ENCODE measurements at regions not wholly inside any gene's neighbourhood (a gene's known extent, or its start where the extent isn't known, plus 50 kb on each side); places are given as distances from the start of the nearest gene placed in this dataset.

DNA sequence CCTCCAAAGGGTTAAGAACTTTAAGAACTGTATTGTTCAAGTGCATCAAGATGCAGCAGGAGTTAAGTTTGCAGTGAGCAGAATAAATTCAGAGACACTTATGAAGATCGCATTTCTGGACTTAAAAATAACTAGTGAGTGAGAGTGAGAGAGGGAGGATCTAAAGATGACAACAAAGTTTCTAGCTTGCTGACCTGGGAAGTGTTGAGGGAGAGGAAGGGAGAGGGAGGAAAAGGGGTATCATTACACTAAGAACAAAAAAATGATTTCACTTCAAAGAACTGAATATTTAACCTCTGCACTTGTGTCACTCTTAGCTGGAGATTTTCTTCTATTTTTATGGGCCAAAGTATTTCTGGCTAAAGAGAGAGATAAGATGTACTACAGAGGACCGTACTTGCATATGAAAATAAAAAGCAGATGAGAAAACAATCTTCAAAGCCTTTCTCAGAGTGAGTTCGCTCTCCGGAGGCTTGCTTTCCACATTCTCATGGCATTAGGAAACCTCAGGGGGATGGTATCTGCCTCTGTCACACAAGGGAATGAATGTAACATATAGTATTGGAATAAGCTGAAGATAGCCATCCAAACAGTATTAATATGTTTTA lies 91.4 kb upstream of the TJP1 start:
- DNase-seq: no peak

DNA sequence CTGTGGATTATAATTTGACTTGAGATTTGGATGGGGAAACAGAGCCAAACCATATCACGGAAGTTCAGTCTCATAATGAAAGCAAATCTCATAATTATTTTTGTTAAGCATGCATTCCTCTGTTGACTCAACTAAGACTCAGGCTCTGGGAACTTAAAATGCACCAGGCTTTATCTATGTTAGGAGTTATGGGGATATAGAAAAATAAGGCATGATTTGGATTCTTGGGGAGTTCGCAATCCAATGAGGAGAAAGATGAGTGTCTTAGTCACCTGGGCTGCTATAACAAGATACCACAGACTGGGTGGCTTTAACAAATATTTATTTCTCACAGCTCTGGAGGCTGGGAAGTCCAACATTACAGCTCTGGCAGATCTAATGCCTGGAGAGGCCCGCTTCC lies 89.4 kb upstream of the TJP1 start:
- DNase-seq: no peak

DNA sequence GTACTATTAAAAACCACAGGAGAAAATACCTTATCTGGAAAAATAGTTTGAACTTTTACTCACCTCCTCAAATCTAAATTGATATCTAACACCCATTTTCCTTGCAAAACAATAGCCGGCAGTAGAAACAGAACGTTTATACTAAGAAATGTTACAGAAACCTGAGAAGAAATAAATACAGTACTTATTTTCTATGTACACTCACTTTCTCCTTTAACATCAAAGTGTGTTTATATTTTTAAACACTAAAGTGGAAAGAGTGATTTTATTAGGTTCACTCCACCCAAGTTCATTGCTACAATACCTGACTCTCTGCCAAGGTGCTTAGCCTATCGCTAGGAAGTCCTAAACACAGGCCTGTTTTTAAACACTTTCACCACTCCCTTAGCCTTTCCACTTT lies 87.8 kb upstream of the TJP1 start:
- DNase-seq: no peak

DNA sequence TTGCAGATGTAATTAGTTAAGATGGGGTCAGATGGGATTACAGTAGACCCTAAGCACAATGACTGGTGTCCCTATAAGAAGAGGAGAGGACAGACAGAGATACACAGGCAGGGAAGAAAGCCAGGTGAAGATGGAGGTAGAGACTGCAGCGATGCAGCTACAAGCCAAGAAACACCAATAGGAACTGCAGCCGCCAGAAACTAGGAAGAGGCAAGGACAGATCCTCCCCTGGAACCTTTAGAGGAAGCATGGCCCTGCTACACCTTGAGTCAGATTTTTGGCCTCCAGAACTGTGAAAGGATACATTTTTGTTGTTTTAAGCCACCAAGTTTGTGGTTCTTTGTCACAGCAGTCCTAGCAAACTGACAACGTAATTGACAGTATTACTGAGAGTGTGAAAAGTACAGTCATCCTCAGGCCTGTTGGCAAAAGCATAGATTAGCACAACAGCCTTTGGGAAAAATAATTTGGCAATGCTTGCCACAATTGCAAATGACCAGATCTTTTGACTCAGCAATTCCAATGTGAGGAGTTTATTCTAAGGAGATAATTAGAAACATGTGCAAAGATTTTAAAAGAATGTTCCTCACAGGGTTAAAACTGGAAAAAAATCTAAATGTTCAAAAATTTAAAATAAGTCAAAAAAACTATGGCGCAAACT lies 82.6 kb upstream of the TJP1 start:
- no peak for DNase-seq

DNA sequence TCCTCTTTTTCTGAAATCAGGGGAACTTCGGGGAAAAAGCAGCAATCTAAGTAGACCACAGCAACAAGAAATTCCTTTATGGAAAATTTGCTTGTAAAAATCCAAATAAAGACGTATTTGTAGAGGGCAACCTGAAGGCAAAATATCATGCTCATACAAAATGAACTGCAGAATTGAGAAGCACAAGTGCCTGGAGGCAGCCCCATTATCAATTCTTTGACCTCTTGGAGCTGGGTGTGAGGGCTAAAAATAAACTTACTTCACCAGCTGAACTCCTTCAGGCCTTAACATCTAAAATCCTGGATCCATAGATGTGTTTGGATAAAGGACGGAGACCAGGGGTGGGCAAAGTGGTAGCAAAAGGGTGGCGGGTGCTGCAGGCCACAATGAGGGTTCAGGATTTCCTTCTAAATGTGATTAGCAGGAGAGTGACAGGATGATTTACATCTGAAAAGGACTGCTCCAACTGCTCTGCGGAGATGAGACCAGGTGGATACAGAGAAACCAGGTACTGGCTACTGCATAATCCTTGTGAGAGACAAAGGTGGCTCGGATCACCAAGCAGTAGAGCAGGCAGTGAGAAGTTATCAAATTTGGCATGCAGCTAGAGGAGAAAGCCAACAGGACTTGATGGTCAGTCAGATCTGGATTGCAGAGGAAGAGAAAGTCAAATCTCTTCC lies 81.7 kb upstream of the TJP1 start:
- no peak for DNase-seq

DNA sequence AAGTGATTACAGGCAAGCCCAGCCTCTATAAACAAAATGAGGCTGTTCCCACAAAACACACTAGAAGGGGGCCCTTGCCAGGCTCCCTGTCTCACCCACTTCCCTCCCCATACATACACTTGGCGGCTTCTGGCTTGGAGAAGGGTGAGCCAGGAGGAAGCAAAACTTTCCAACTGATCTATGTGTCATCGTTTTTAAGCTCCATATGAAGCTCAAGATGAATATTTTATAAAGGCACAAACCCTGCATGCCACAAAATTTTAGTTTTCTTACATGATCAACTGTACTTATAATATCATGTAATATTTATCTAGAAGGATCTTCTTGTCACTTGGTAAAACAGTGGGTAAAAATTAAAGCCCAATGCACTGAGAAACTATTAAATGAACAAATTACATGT lies 80.8 kb upstream of the TJP1 start:
- no peak for DNase-seq

DNA sequence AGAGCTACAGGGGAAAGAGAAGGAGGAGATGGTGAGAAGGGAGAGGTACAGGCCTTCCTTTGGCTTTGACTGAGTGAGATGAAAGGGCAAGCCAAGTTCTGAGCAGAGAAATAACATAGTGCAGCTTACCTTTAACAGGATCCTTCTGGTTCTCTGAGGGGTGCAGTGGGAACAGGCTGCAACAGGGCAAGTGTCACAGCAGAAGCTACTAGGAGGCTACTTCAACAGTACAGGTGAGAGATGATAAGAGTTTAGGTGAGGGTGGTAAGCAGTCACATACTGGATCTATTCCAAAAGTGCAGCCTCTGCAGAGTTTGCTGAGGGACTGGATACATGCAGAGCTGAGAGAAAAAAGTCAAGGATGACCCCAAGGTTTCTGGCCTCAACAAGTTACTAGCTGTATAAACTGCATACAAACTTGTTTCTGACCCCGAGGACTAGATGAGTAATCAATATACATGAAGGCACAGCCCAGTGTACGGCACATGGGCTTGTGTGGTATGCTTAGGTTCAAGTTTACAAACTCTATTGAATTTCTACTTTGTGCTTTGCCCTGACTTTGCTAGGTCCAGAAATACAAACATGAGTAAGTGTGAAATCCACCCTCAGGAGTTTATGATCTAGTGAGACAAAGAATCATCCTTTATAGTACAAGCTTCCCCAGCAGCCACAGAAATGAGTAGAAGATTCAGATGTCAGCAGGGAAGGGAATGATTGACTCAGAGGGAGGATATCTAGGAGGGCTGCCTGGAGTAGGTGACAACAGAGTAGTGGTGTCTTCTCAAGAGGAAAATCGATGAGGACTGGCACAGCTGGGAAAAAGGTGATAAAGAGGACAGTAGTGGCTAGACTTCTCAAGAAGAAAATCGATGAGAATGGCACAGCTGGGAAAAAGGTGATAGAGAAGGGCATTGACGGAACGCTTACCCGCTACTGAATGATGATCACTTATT lies 78.2 kb upstream of the TJP1 start:
- DNase-seq: no peak

DNA sequence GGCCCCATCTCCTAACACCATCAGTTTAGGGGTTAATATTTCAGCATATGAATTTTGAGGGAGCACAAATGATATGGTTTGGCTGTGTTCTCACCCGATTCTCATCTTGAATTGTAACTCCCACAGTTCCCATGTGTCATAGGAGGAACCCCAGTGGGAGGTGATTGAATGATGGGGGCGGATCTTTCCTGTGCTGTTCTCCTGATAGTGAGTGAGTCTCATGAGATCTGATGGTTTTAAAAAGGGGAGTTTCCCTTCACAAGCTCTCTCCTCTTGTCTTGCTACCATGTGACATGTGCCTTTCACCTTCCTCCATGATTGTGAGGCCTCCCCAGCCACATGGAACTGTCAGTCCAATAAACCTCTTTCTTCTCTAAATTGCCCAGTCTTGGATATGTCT lies 73.8 kb upstream of the TJP1 start:
- no peak for DNase-seq

DNA sequence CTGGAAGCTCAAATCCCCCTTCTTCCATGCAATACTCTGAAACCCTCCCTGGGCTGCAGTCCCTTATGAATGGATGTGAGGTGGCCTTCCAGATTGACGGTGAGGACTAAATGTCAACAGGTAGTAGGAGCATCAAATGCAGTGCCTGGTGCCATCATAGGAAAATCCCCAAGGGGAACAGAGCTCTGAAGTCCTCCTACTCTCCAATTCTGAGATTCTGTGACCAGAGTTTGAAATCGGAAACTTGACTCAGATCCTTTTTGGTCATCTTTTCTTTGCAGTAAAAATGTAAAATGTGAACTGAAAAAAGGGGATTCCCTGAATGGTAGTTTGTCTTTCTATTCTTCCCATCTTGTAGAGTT lies 68.8 kb upstream of the TJP1 start:
- DNase-seq: no peak

DNA sequence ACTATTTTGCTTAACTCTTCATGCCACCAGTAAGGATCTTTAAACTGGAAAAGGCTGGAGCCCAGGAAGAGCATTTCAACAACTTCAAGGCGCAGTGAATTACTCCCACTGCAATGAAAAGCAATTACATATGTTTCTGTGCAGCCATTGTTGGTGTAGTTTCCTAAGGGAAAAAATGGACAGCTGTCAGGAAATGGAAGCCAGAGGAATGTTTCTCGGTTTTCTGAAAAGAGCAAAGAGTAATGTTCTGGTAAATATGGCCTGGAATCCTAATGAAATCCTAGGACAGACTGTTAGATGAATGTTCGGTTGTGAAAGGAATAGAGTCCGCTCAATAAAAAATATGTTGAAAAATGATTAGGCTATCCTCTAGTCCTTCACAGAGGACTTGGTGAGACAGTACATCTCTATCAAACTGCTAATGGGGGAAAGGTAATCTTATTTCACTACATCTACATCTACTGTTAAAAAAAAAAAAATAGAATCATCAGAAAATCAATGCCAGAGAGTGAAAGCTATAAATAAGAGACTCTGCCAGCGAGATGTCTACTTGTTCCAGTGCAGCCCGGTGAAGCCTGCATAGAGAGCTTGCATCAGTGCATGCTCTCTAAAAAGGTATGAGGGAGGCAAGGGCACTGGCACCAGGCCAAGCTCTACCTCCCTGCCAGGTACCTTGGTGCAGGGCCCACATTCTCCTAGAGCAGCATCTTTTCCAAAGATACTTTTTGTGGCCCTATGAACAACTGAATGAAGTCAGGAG lies 68.2 kb upstream of the TJP1 start:
- no peak for DNase-seq

DNA sequence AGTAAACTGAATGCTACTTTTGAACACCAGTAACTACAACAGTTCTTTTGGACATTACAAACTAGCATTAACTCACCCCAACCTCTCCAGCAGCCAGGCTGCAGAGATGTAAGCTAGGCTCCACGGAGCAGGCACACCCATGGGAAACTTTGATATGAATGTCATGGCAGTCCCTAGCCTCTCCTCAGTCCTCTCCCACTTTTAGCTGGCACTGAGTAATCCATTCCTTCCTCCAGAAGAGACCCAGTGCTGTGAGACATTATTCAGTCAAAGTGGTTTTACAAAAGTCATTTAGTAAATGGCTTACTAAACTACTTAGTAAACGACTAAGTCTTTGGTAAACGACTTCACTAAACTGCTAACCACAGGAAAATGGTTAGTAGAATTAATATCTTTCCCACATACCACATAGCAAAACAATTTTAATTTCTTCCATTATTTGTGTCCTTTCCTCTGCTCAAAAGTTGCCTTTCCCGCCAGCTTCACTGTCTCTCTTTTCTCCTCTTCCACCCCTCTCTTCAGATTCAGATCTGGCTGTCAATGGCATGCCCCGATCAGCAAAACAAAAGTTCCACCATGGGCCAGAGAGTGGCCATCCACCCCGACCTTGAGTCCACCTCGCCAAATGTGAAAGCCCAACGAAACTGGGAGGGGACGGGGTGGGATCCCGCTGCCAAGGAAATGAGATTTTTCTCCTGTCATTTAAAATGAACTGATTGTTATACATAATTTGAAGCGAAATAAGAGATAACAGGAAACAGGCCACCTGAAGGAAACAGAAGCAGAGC lies 67.5 kb upstream of the TJP1 start:
- DNase-seq: no peak

DNA sequence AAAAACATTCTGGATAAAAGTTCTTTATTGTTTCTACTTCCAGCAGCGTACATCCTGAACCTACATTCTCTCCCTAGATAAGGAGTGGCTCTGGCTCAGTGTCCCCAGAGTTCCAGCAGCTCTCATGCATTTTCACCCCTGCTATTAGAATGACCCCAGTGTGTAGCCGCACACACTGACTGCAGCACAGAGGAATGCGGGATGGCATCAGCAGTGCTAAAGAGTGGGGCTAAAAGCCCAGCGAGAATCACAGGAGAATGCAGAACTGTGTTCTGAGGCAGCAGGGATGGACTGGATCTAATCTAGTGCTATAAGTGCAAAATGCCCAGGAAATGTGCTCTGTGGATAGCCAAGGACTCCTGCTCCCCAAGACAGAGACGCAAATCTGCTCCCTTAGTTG lies 66.4 kb upstream of the TJP1 start:
- peak; percentile 70 for DNase-seq

DNA sequence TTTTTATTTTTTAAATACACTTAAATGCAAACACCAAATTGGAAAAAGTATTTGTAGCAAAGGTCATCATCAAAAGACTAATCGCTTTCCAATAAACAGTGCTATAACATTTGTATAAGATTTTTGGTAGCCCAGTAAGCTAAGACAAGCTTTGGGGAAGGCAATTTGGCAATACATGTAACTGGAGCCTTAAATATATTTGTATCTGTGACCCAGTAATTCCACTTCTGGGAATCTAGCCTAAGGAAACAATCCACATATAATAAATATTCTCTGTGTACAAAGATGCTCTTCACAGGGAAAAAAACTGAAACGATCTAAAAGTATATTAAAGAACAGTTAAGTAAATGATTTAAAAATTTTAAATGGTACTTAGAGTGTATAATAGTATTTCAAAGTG lies 65.5 kb upstream of the TJP1 start:
- no peak for DNase-seq

DNA sequence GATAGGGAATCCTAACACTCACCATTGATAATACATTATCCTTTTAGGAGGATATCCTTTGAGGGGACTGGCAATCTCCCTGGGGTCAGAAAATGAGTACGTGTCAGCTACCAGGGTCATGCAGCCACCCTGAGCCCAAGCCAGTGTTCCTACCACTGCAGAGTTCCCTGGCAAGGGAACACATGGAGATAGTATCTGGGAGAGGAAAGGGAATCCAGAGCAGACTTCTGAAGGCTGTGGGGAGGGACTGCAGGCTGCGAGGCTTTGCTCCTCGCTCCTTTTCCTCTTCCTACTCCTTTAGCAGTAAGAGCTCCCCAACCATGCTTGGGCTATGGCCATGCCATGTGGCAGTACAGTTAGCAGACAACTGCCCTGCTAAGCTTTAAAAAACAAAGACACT lies 62.9 kb upstream of the TJP1 start:
- no peak for DNase-seq

DNA sequence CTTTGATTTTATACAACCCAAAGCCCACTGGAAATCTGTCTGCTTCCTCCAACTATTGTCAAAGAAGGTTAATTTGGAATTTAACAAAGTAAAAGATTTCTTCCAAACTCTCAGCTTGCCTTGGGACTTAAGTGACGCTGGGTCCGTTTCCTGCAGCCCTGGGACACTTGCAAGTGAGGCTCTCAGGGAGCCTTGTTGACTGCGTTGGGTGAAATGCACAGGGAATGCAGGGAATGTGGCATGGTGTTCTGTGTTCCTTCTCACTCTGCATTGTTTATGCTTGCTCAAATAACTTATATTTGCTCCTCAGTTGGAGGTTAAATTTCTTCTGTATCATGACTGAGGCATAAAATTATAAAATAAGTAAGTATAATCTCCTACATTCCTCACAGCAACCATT lies 60.9 kb upstream of the TJP1 start:
- no peak for DNase-seq

DNA sequence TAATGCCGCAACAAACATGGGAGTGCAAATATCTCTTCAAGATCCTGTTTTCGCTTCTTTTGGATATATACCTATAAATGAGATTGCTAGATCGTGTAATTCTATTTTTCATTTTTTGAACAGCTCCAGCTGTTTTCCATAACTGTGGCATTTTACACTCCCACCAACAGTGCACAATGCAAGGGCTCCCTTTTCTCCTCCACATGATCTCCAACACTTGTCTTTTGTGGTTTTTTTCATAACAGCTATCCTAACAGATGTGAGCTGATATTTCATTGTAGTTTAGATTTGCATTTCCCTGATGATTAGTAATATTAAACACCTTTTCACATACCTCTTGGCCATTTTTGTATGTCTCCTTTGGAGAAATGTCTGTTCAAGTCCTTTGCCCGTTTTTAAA lies 58.6 kb upstream of the TJP1 start:
- no peak for DNase-seq

DNA sequence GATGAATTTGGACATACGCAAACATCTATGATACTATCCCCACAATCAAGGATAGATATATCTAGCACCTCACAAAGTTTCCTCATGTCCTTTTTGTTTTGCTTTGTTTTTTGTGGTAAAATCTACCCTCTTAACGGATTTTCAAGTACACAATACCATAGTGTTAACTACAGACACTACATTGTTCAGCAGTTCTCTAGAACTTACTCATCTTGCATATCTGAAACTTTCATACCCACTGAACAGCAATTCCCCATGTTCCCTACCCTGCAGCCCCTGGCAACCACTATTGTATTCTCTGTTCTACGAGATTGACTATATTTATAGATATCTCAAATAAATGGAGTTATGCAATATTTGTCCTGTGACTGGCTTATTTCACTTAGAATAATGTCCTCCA lies 58.1 kb upstream of the TJP1 start:
- DNase-seq: no peak

DNA sequence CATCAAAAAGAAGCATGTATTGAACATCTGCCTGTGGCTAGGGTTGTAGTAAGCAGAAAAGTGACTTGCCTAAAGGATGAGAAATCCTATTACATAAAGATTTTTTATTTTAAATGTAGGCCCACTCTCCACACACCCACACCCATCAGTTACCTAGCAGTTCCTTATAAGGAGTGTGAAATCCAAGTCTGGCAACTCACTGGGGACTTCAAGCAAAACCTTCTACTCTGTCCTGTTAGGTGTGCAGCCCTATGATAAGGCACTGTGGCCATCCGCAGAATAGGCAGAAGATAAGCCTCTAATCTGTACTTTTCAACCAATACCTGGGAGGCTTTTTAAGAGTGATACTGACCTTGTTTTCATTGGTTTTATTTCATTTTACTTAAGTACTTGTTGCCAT lies 52.7 kb upstream of the TJP1 start:
- DNase-seq: no peak

DNA sequence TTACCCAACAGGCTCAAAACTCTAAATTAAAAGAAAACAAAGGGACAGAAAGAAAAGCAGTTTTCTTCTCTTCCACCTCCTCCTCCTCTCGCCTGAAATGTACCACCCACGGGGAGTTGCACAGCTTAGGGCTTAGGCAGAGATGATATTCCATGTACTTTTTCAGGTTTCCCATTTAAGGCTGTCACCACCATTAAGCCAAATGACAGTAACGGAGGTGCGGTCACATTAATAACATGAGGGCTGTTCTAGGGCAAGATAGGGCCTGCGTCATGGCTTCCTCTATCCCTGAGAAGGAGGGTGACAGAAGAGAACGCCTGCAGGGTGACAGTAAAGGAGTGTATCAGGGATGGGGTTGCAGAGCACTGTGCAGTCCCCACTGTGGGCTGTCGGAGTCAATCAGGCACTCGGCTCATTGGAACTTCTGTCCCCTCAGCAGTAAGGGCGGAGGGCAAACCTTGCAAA lies 51.7 kb upstream of the TJP1 start:
- DNase-seq: no peak

DNA sequence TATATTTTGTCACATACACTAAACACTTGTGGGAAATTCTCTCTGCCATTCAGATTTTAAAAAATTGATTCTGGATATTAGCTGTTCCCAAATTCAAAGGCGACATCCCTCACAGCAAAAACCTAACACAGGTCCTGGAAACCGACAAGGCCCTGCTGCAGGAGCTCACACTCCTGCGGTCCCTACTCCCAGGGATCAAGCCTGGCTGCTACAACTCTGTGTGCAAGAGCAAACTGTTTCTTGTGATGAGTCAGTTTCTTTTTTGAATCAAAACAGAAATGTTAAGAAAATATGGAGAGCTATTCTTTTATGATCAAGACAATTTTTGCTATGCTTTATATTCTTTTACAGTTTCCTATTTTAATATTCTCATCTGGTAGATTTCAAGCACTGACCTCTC lies 51.0 kb upstream of the TJP1 start:
- no peak for DNase-seq

DNA sequence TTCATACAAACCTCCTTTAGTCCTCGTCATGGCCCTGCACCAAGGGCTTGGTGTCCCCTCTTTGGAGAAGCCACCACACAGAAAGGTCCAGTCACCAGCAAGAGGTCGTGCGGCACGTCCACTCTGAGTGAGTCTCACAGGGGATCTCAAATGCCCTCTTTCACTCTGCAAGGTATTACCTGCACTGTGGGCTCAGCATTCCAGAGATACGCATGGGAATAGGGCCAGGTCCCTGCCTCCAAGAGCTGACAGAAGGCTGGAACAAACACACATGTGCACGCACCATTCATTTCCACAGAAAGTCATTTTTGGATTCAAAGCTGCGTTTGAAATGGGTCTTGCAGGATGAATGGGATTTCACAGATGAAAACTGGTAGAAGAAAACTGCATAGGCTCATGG lies 50.4 kb upstream of the TJP1 start:
- no peak for DNase-seq

Measured in midbrain (tissue), 1 donor.